GM19463 (cell line): ENCODE measurements at regions not wholly inside any gene's neighbourhood (a gene's known extent, or its start where the extent isn't known, plus 50 kb on each side); places are given as distances from the start of the nearest gene placed in this dataset.
"Not testable (repeated sequence)": the region's sequence is repeated elsewhere in the genome, so short reads cannot be mapped to it uniquely, and the experiment has no call there.

Experiments
- ATAC-seq: cut with Tn5 transposase; IDR thresholded peaks from one replicate; pipeline ENCODE4 v1.9.1; 2021; ENCODE audit warnings: mild to moderate bottlenecking, moderate library complexity; ENCODE audit not compliant: unreplicated experiment

DNA sequence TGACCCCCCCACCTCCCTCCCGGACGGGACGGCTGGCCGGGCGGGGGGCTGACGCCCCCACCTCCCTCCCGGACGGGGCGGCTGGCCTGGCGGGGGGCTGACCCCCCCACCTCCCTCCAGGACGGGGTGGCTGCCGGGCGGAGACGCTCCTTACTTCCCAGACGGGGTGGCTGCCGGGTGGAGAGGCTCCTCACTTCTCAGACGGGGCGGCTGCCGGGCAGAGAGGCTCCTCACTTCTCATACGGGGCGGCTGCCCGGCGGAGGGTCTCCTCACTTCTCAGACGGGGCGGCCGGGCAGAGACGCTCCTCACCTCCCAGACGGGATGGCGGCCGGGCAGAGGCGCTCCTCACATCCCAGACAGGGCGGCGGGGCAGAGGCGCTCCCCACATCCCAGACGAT lies 84.7 kb downstream of the OR2B2 start:
- not testable (repeated sequence) for ATAC-seq

GRCh38 chr6:27826612-27826985 lies 85.6 kb downstream of the OR2B2 start:
- ATAC-seq: not testable (repeated sequence)

DNA sequence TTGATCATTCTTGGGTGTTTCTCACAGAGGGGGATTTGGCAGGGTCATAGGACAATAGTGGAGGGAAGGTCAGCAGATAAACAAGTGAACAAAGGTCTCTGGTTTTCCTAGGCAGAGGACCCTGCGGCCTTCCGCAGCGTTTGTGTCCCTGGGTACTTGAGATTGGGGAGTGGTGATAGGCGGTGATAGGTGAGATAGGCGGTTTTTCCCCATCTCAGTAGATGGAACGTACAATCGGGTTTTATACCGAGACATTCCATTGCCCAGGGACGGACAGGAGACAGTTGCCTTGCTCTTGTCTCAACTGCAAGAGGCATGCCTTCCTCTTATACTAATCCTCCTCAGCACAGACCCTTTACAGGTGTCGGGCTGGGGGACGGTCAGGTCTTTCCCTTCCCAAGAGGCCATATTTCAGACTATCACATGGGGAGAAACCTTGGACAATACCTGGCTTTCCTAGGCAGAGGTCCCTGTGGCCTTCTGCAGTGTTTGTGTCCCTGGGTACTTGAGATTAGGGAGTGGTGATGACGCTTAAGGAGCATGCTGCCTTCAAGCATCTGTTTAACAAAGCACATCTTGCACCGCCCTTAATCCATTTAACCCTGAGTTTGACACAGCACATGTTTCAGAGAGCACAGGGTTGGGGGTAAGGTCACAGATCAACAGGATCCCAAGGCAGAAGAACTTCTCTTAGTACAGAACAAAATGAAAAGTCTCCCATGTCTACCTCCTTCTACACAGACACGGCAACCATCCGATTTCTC lies 86.2 kb downstream of the OR2B2 start:
- not testable (repeated sequence) for ATAC-seq

- no peak for ATAC-seq
Measured at GRCh38 chr6:27825025-27825793, 87.0 kb downstream of the OR2B2 start.

GRCh38 chr6:27824211-27825024 lies 87.8 kb downstream of the OR2B2 start:
- peak; percentile 69 for ATAC-seq

GRCh38 chr6:27823714-27824210 lies 88.4 kb downstream of the OR2B2 start:
- ATAC-seq: peak; percentile 67

- ATAC-seq: no peak
Measured at GRCh38 chr6:27816906-27817305, 95.3 kb downstream of the OR2B2 start.

GRCh38 chr6:27814665-27815424 lies 97.4 kb downstream of the OR2B2 start:
- peak; percentile 55 for ATAC-seq

- ATAC-seq: peak; percentile 15
Measured at GRCh38 chr6:27814415-27814664, 97.9 kb downstream of the OR2B2 start.

GRCh38 chr6:27812805-27813492 lies 99.2 kb downstream of the OR2B2 start:
- ATAC-seq: no peak

- no peak for ATAC-seq
Measured at GRCh38 chr6:27812078-27812804, 100.0 kb downstream of the OR2B2 start.

GRCh38 chr6:27811451-27811772 lies 100.8 kb downstream of the OR2B2 start:
- no peak for ATAC-seq

GRCh38 chr6:27810768-27811450 lies 101.3 kb downstream of the OR2B2 start:
- no peak for ATAC-seq

- peak; percentile 28 for ATAC-seq
Measured at GRCh38 chr6:27809939-27810767, 102.0 kb downstream of the OR2B2 start.

DNA sequence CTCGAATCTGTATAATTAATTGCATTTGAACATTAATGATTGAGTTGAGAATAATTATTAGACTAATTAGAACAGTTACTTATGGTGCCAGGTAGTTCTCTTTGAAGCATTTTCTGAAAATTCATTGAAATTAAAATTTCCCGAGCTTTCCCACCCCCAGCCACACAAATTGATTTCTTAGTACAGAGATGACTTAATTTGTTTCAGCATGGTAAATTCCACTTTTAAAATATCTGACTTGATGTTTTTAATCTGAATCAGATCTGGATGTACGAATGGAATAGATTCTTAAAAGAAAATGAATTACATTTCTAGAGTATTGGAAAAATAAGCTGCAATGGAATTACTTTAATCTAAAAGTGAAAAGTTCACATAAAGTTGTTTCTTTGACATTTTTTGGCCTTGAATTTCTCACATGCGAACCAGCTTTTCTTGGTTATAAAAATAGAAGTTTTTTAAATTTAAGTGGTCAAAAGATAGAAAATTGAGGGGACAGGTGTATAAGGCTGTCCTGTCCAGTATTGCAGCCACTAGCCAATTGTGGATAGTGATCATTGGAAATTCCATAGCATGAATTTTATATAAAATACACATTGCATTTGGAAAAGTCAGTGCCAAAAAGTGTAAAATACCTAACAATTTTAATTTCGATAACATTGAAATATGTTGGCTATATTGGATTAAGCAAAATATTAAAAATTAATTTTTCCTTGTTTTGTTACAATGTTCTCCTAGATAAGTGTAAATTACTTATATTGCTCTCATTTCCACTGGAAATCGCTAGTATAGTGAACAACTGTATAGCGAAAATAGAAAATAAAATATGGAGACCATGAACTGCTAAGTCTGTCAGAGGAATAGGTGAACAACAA lies 102.9 kb downstream of the OR2B2 start:
- ATAC-seq: no peak

GRCh38 chr6:27808242-27809066 lies 103.7 kb downstream of the OR2B2 start:
- not testable (repeated sequence) for ATAC-seq
